ENCODE measurements at regions not wholly inside any gene's neighbourhood (a gene's known extent, or its start where the extent isn't known, plus 50 kb on each side); places are given as distances from the start of the nearest gene placed in this dataset.

DNA sequence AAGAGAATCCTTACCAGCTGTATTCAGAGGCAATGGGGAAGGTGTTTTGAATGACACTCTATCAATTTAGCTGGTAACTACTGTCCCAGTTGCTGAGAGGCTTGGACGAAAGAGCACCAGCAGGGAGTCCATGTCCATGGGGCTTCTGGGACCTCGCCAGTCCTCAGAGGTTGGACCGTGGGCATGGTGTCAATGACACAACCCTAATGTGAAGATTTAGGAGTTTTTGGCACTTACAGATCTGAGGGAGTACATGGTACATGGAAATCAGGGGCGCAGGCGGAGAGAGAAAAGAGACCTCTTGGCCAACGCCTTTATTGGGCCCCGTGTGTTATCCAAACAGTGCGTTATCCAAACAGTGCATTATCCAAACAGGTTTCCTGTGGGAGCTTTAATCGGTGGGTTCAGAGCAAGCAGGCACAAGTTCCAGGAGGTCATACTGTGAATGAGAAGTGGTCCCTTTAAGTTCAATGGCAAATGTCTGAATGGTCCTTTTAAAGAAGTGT lies 169.1 kb upstream of the B3GAT1 start:
- TF ChIP-seq, protein P1, sequence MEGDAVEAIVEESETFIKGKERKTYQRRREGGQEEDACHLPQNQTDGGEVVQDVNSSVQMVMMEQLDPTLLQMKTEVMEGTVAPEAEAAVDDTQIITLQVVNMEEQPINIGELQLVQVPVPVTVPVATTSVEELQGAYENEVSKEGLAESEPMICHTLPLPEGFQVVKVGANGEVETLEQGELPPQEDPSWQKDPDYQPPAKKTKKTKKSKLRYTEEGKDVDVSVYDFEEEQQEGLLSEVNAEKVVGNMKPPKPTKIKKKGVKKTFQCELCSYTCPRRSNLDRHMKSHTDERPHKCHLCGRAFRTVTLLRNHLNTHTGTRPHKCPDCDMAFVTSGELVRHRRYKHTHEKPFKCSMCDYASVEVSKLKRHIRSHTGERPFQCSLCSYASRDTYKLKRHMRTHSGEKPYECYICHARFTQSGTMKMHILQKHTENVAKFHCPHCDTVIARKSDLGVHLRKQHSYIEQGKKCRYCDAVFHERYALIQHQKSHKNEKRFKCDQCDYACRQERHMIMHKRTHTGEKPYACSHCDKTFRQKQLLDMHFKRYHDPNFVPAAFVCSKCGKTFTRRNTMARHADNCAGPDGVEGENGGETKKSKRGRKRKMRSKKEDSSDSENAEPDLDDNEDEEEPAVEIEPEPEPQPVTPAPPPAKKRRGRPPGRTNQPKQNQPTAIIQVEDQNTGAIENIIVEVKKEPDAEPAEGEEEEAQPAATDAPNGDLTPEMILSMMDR (IDR thresholded peaks at IDR 0.05; ENCODE audit: extremely low read depth, low read depth, low read length) = no peak
- Histone ChIP-seq H3K27ac (ENCODE audit: low read depth, low read length) (no peak overlapping the region), H3K79me2 (ENCODE audit: insufficient read depth, low read length) (no peaks in the 10 kb centered on the region), H3K36me3 (ENCODE audit: insufficient read depth, low read length) (no peaks in the 10 kb centered on the region), H3K4me3 (ENCODE audit: insufficient read depth, low read length) (no peak overlapping the region), H3K27me3 (ENCODE audit: insufficient read depth, low read length) (no peaks in the 10 kb centered on the region), H3K4me1 (ENCODE audit: insufficient read depth, low read length) (no peaks in the 10 kb centered on the region), H3K4me2 (ENCODE audit: insufficient read depth, low read length) (no peak overlapping the region), H4K20me1 (ENCODE audit: insufficient read depth, low read length) (no peaks in the 10 kb centered on the region), H3K9me3 (ENCODE audit: low read depth, low read length) (no peaks in the 10 kb centered on the region), H2AFZ (ENCODE audit: low read length) (no peak overlapping the region)
- no peak for DNase-seq (ENCODE audit: insufficient read length, low spot score, missing footprints)

- H3K9me3 ChIP-seq (ENCODE audit: low read depth, low read length) = no peaks in the 10 kb centered on the region
- TF ChIP-seq, protein P1 (IDR thresholded peaks at IDR 0.05; ENCODE audit: extremely low read depth, low read depth, low read length) = no peak
- H4K20me1 ChIP-seq (ENCODE audit: insufficient read depth, low read length) = no peaks in the 10 kb centered on the region
- DNase-seq (ENCODE audit: insufficient read length, low spot score, missing footprints) = no peak
- no peaks in the 10 kb centered on the region for H3K36me3 ChIP-seq (ENCODE audit: insufficient read depth, low read length)
- H3K4me1 ChIP-seq (ENCODE audit: insufficient read depth, low read length) = no peaks in the 10 kb centered on the region
- H3K27me3 ChIP-seq (ENCODE audit: insufficient read depth, low read length) = no peaks in the 10 kb centered on the region
- no peaks in the 10 kb centered on the region for H3K79me2 ChIP-seq (ENCODE audit: insufficient read depth, low read length)
- no peak overlapping the region for H3K27ac ChIP-seq (ENCODE audit: low read depth, low read length)
- no peak overlapping the region for H3K4me3 ChIP-seq (ENCODE audit: insufficient read depth, low read length)
- no peak overlapping the region for H3K4me2 ChIP-seq (ENCODE audit: insufficient read depth, low read length)
- no peak overlapping the region for H2AFZ ChIP-seq (ENCODE audit: low read length)
These were observed 168.6 kb upstream of the B3GAT1 start for GRCh38 chr11:134580610-134580975.

GRCh38 chr11:134579724-134580609 lies 167.9 kb upstream of the B3GAT1 start:
- Histone ChIP-seq H3K27me3 (ENCODE audit: insufficient read depth, low read length) (no peaks in the 10 kb centered on the region), H3K27ac (ENCODE audit: low read depth, low read length) (no peak overlapping the region), H2AFZ (ENCODE audit: low read length) (no peak overlapping the region), H3K79me2 (ENCODE audit: insufficient read depth, low read length) (no peaks in the 10 kb centered on the region), H3K4me2 (ENCODE audit: insufficient read depth, low read length) (no peak overlapping the region), H4K20me1 (ENCODE audit: insufficient read depth, low read length) (no peaks in the 10 kb centered on the region), H3K9me3 (ENCODE audit: low read depth, low read length) (no peaks in the 10 kb centered on the region), H3K4me3 (ENCODE audit: insufficient read depth, low read length) (no peak overlapping the region), H3K36me3 (ENCODE audit: insufficient read depth, low read length) (no peaks in the 10 kb centered on the region), H3K4me1 (ENCODE audit: insufficient read depth, low read length) (no peaks in the 10 kb centered on the region)
- TF ChIP-seq, protein P1 (IDR thresholded peaks at IDR 0.05; ENCODE audit: extremely low read depth, low read depth, low read length) = no peak
- DNase-seq (ENCODE audit: insufficient read length, low spot score, missing footprints) = no peak

All from osteoblast (primary cell).